ENCODE measurements at regions not wholly inside any gene's neighbourhood (a gene's known extent, or its start where the extent isn't known, plus 50 kb on each side); places are given as distances from the start of the nearest gene placed in this dataset.
"Not testable (repeated sequence)": the region's sequence is repeated elsewhere in the genome, so short reads cannot be mapped to it uniquely, and the experiment has no call there.

GRCh38 chr15:45794712-45795439 lies 160.0 kb downstream of the SQOR start:
- H3K36me3 Mint-ChIP-seq (ENCODE audit: low read depth), result no peaks in the 10 kb centered on the region
- no peak overlapping the region for H3K4me3 Mint-ChIP-seq
- H3K27me3 Mint-ChIP-seq, result peaks cover 47% of the 10 kb centered on the region
- H3K4me1 Mint-ChIP-seq (ENCODE audit: low read depth), result no peaks in the 10 kb centered on the region
- no peaks in the 10 kb centered on the region for H3K9me3 Mint-ChIP-seq
- no peak overlapping the region for H3K27ac Mint-ChIP-seq

GRCh38 chr15:45795440-45796069 lies 160.7 kb downstream of the SQOR start:
- H3K27ac Mint-ChIP-seq, result no peak overlapping the region
- no peak overlapping the region for H3K4me3 Mint-ChIP-seq
- no peaks in the 10 kb centered on the region for H3K4me1 Mint-ChIP-seq (ENCODE audit: low read depth)
- H3K9me3 Mint-ChIP-seq, result no peaks in the 10 kb centered on the region
- peaks cover 46% of the 10 kb centered on the region for H3K27me3 Mint-ChIP-seq
- H3K36me3 Mint-ChIP-seq (ENCODE audit: low read depth), result no peaks in the 10 kb centered on the region

DNA sequence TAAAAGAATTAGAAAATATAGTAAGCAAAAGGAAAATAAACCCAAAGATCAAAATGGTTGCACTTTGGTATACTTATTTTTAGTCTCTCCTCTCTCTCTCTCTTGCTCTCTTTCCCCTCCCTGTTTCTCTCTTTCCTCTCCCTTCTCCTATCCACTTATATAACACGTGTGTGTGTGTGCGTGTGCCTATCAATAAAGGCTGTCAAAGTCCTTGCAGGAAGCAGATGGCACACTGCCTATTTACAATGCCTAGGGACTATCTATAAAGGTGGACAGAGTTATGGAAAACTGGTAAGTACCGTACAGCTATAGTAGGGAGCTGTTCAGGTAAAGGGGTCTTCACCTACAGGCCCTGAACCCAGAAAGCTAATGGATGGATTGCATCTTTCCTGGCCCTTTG lies 161.6 kb downstream of the SQOR start:
- H3K27me3 Mint-ChIP-seq, result peaks cover 44% of the 10 kb centered on the region
- H3K27ac Mint-ChIP-seq, result no peak overlapping the region
- no peaks in the 10 kb centered on the region for H3K4me1 Mint-ChIP-seq (ENCODE audit: low read depth)
- H3K9me3 Mint-ChIP-seq, result no peaks in the 10 kb centered on the region
- no peaks in the 10 kb centered on the region for H3K36me3 Mint-ChIP-seq (ENCODE audit: low read depth)
- no peak overlapping the region for H3K4me3 Mint-ChIP-seq

DNA sequence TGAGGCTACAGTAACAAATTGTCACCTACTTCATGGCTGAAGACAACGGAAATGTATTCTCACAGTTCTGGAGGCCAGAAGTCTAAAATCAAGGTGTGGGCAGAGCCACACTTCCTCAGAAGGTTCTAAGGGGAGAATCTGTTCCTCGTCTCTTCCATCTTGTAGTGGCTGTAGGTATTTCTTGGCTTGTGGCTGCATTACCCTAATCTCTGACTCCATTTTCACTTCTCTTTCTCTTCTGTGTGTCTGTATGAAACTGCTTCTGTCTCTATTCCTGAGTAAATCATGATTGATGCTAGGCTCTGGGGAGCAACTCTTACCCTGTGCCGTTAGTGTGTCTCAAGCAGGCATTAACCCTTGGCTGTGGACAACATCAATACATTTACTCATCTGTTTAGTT lies 164.7 kb downstream of the SQOR start:
- Mint-ChIP-seq H3K4me3 (no peak overlapping the region), H3K9me3 (no peaks in the 10 kb centered on the region), H3K4me1 (ENCODE audit: low read depth) (no peaks in the 10 kb centered on the region), H3K27ac (no peak overlapping the region), H3K27me3 (peaks cover 18% of the 10 kb centered on the region), H3K36me3 (ENCODE audit: low read depth) (no peaks in the 10 kb centered on the region)

GRCh38 chr15:45801543-45801942 lies 166.7 kb downstream of the SQOR start:
- Mint-ChIP-seq H3K27ac (no peak overlapping the region), H3K9me3 (no peaks in the 10 kb centered on the region), H3K36me3 (ENCODE audit: low read depth) (no peaks in the 10 kb centered on the region), H3K4me3 (no peak overlapping the region), H3K4me1 (ENCODE audit: low read depth) (no peaks in the 10 kb centered on the region), H3K27me3 (peaks cover 13% of the 10 kb centered on the region)

GRCh38 chr15:45802140-45802539 lies 167.3 kb downstream of the SQOR start:
- no peaks in the 10 kb centered on the region for H3K36me3 Mint-ChIP-seq (ENCODE audit: low read depth)
- H3K4me3 Mint-ChIP-seq, result no peak overlapping the region
- no peak overlapping the region for H3K27ac Mint-ChIP-seq
- peaks cover 13% of the 10 kb centered on the region for H3K27me3 Mint-ChIP-seq
- H3K4me1 Mint-ChIP-seq (ENCODE audit: low read depth), result no peaks in the 10 kb centered on the region
- no peaks in the 10 kb centered on the region for H3K9me3 Mint-ChIP-seq

GRCh38 chr15:45804028-45804427 lies 169.2 kb downstream of the SQOR start:
- Mint-ChIP-seq H3K9me3 (no peaks in the 10 kb centered on the region), H3K27ac (no peak overlapping the region), H3K36me3 (ENCODE audit: low read depth) (no peaks in the 10 kb centered on the region), H3K27me3 (peaks cover 9% of the 10 kb centered on the region), H3K4me1 (ENCODE audit: low read depth) (no peaks in the 10 kb centered on the region), H3K4me3 (no peak overlapping the region)

- peaks cover 8% of the 10 kb centered on the region for H3K9me3 Mint-ChIP-seq
- H3K27ac Mint-ChIP-seq, result no peak overlapping the region
- no peaks in the 10 kb centered on the region for H3K36me3 Mint-ChIP-seq (ENCODE audit: low read depth)
- peaks cover 3% of the 10 kb centered on the region for H3K27me3 Mint-ChIP-seq
- no peaks in the 10 kb centered on the region for H3K4me1 Mint-ChIP-seq (ENCODE audit: low read depth)
- no peak overlapping the region for H3K4me3 Mint-ChIP-seq
Measured at GRCh38 chr15:45810201-45810600, 175.4 kb downstream of the SQOR start.

DNA sequence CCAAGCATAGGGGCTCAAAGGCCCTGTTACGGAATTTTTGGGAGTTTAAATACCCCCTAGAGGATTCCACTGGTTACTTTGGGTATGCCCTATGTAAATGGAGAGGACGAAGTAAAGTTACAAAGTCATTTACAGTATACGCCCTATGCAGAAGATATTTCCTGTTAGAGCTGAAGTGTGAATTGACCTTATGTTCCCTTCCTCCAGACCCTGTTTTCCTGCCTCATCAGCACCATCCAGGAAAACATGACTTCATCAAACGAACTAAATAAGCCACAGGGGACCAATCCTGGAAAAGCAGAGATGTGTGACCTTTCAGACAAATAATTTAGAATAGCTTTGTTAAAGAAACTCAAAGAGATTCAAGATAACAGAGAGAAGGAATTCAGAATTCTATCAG lies 177.4 kb downstream of the SQOR start:
- Mint-ChIP-seq H3K27ac (no peak overlapping the region), H3K4me3 (no peak overlapping the region), H3K9me3 (peaks cover 17% of the 10 kb centered on the region), H3K36me3 (ENCODE audit: low read depth) (no peaks in the 10 kb centered on the region), H3K27me3 (peaks cover 3% of the 10 kb centered on the region), H3K4me1 (ENCODE audit: low read depth) (no peaks in the 10 kb centered on the region)

GRCh38 chr15:45817578-45817977 lies 182.7 kb downstream of the SQOR start:
- peaks cover 10% of the 10 kb centered on the region for H3K27me3 Mint-ChIP-seq
- H3K27ac Mint-ChIP-seq; H3K36me3 Mint-ChIP-seq (ENCODE audit: low read depth); H3K4me1 Mint-ChIP-seq (ENCODE audit: low read depth); H3K4me3 Mint-ChIP-seq: not testable (repeated sequence)
- peaks cover 17% of the 10 kb centered on the region for H3K9me3 Mint-ChIP-seq

DNA sequence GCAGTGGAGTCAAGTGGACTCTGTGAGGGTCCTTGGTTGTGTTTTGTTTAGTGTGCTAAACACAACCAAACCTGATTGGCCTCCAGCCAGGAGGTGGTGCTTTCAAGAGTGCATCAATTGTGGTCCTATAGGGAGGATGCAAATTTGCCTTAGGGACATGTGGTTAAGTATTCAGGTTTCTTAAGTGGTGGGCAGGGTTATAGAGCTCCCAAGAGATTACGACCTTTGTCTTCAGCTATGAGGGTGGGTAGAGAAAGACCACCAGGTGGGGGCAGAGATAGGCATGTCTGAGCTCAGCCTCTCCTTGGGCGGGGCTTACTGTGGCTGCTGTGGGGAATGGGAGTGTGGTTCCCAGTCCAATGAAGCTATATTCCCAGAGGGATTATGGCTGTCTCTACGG lies 186.6 kb downstream of the SQOR start:
- Mint-ChIP-seq H3K9me3 (no peaks in the 10 kb centered on the region), H3K36me3 (ENCODE audit: low read depth) (no peaks in the 10 kb centered on the region), H3K27me3 (peaks cover 20% of the 10 kb centered on the region), H3K4me3 (no peak overlapping the region), H3K27ac (no peak overlapping the region), H3K4me1 (ENCODE audit: low read depth) (no peaks in the 10 kb centered on the region)

DNA sequence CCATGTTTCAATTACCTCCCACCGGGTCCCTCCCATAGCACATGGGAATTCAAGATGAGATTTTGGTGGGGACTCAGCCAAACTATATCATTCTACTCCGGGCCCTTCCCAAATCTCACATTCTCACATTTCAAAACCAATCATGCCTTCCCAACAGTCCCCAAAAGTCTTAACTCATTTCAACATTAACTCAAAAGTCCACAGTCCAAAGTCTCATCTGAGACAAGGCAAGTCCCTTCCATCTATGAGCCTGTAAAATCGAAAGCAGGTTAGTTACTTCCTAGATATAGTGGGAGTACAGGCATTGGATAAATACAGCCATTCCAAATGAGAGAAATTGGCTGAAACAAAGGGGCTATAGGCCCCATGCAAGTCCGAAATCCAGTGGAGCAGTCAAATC lies 188.1 kb downstream of the SQOR start:
- not testable (repeated sequence) for H3K4me1 Mint-ChIP-seq (ENCODE audit: low read depth); H3K4me3 Mint-ChIP-seq; H3K9me3 Mint-ChIP-seq; H3K27ac Mint-ChIP-seq; H3K36me3 Mint-ChIP-seq (ENCODE audit: low read depth)
- peaks cover 20% of the 10 kb centered on the region for H3K27me3 Mint-ChIP-seq

DNA sequence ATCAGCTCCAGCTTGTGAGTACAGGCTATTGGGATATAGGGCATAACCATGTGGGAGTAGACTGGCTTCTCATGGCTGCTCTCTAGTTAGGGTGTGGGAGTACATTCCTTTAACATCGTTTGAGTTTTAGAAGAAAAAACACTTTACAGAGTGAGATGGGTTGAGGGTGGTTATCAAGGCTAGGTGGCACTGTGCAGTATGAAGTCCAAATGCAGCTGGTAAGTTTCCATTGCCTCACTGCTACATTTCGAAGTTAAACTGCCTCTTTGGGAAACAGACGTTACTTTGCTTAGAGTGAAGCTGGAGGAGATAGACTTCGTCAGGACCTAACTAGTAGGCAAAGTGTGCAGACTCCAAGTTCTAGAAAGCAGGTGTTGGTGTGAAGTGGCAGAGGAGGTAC lies 192.4 kb downstream of the SQOR start:
- H3K27me3 Mint-ChIP-seq, result peaks cover 13% of the 10 kb centered on the region

GRCh38 chr15:45827766-45828165 lies 192.9 kb downstream of the SQOR start:
- Mint-ChIP-seq H3K27ac (no peak overlapping the region), H3K4me3 (no peak overlapping the region), H3K9me3 (no peaks in the 10 kb centered on the region), H3K27me3 (peaks cover 8% of the 10 kb centered on the region), H3K4me1 (ENCODE audit: low read depth) (no peaks in the 10 kb centered on the region), H3K36me3 (ENCODE audit: low read depth) (no peaks in the 10 kb centered on the region)

More for the DNA sequence above, 192.4 kb downstream of the SQOR start:
- Mint-ChIP-seq H3K9me3 (no peaks in the 10 kb centered on the region), H3K4me3 (no peak overlapping the region), H3K27ac (no peak overlapping the region), H3K4me1 (ENCODE audit: low read depth) (no peaks in the 10 kb centered on the region), H3K36me3 (ENCODE audit: low read depth) (no peaks in the 10 kb centered on the region)

- H3K27ac Mint-ChIP-seq, result no peak overlapping the region
- no peaks in the 10 kb centered on the region for H3K36me3 Mint-ChIP-seq (ENCODE audit: low read depth)
- no peaks in the 10 kb centered on the region for H3K9me3 Mint-ChIP-seq
- H3K4me3 Mint-ChIP-seq, result no peak overlapping the region
- no peaks in the 10 kb centered on the region for H3K4me1 Mint-ChIP-seq (ENCODE audit: low read depth)
- no peaks in the 10 kb centered on the region for H3K27me3 Mint-ChIP-seq
Measured at GRCh38 chr15:45829336-45830153, 194.7 kb downstream of the SQOR start.
